H9 (cell line): ENCODE measurements at regions not wholly inside any gene's neighbourhood (a gene's known extent, or its start where the extent isn't known, plus 50 kb on each side); places are given as distances from the start of the nearest gene placed in this dataset.

ENCODE experiments used
- DNase-seq: peaks from one replicate; pipeline ENCODE4 v3.0.0-alpha.2; 2017
- H2AFZ ChIP-seq: one replicate; pipeline ENCODE4 v1.6.1; 2013; ENCODE audit warnings: mild to moderate bottlenecking, low read length, control low read depth, moderate library complexity
- H2AK5ac ChIP-seq: 2 replicates; pipeline ENCODE4 v1.6.1; 2013; ENCODE audit warnings: low read length, control low read depth, mixed read lengths; ENCODE audit not compliant: insufficient read length
- H2BK120ac ChIP-seq: one replicate; pipeline ENCODE4 v1.6.1; 2013; ENCODE audit warnings: low read depth, mild to moderate bottlenecking, low read length, control low read depth, inconsistent platforms; ENCODE audit not compliant: poor library complexity, severe bottlenecking
- H2BK12ac ChIP-seq: 2 replicates; pipeline ENCODE4 v1.6.1; 2013; ENCODE audit warnings: low read length, control low read depth, mixed read lengths, low read depth; ENCODE audit not compliant: insufficient read length
- H2BK15ac ChIP-seq: 2 replicates; pipeline ENCODE4 v1.6.1; 2013; ENCODE audit warnings: low read depth, low read length, control low read depth
- H2BK20ac ChIP-seq: one replicate; pipeline ENCODE4 v1.6.1; 2013; ENCODE audit warnings: low read depth, mild to moderate bottlenecking, low read length, control low read depth, inconsistent platforms; ENCODE audit not compliant: poor library complexity, severe bottlenecking
- H2BK5ac ChIP-seq: 2 replicates; pipeline ENCODE4 v1.6.1; 2013; ENCODE audit warnings: low read length, control low read depth, mixed read lengths; ENCODE audit not compliant: insufficient read length
- H3K14ac ChIP-seq: 2 replicates; pipeline ENCODE4 v1.6.1; 2013; ENCODE audit warnings: low read length, control low read depth; ENCODE audit not compliant: insufficient read depth
- H3K18ac ChIP-seq: 2 replicates; pipeline ENCODE4 v1.6.1; 2013; ENCODE audit warnings: low read depth, mild to moderate bottlenecking, mixed read lengths, low read length, control low read depth; ENCODE audit not compliant: insufficient read length
- H3K23ac ChIP-seq: 2 replicates; pipeline ENCODE4 v1.6.1; 2013; ENCODE audit warnings: low read length, control low read depth, mixed read lengths, low read depth; ENCODE audit not compliant: insufficient read length
- H3K23me2 ChIP-seq: 2 replicates; pipeline ENCODE4 v1.6.1; 2013; ENCODE audit warnings: low read depth, mild to moderate bottlenecking, mixed read lengths, low read length, control low read depth; ENCODE audit not compliant: insufficient read length, poor library complexity, severe bottlenecking
- H3K27ac ChIP-seq: 2 replicates; pipeline ENCODE4 v1.5.1; 2013; ENCODE audit warnings: low read length, control low read depth, mixed read lengths, low read depth; ENCODE audit not compliant: insufficient read length
- H3K27me3 ChIP-seq: 2 replicates; pipeline ENCODE4 v1.6.1; 2013; ENCODE audit warnings: low read length, control low read depth, inconsistent platforms; ENCODE audit not compliant: insufficient read depth
- H3K4ac ChIP-seq: 2 replicates; pipeline ENCODE4 v1.6.1; 2013; ENCODE audit warnings: low read depth, mild to moderate bottlenecking, control low read depth, inconsistent platforms, low read length, moderate library complexity
- H3K4me1 ChIP-seq: 2 replicates; pipeline ENCODE4 v1.6.1; 2013; ENCODE audit warnings: low read length, control low read depth, inconsistent platforms; ENCODE audit not compliant: insufficient read depth
- H3K4me2 ChIP-seq: 2 replicates; pipeline ENCODE4 v1.6.1; 2013; ENCODE audit warnings: low read length, control low read depth, mixed read lengths; ENCODE audit not compliant: insufficient read length, insufficient read depth
- H3K56ac ChIP-seq: 2 replicates; pipeline ENCODE4 v1.6.1; 2013; ENCODE audit warnings: low read depth, mild to moderate bottlenecking, mixed read lengths, low read length, control low read depth; ENCODE audit not compliant: insufficient read length
- H3K79me1 ChIP-seq: 2 replicates; pipeline ENCODE4 v1.6.1; 2013; ENCODE audit warnings: low read depth, mild to moderate bottlenecking, moderate library complexity, low read length, control low read depth, inconsistent platforms; ENCODE audit not compliant: insufficient read depth, poor library complexity, severe bottlenecking
- H3K79me2 ChIP-seq: 2 replicates; pipeline ENCODE4 v1.6.1; 2013; ENCODE audit warnings: low read length, control low read depth, inconsistent platforms; ENCODE audit not compliant: insufficient read depth
- H3K9ac ChIP-seq: 2 replicates; pipeline ENCODE4 v1.6.1; 2013; ENCODE audit warnings: low read length, control low read depth, mixed read lengths; ENCODE audit not compliant: insufficient read length; ENCODE audit errors: extremely low read depth
- H3K9me3 ChIP-seq: one replicate; pipeline ENCODE4 v1.6.1; 2013; ENCODE audit warnings: low read depth, low read length, inconsistent platforms; ENCODE audit not compliant: control insufficient read depth
- H3T11ph ChIP-seq: one replicate; pipeline ENCODE4 v1.6.1; 2013; ENCODE audit warnings: mild to moderate bottlenecking, low read length, control low read depth, inconsistent platforms
- H4K20me1 ChIP-seq: one replicate; pipeline ENCODE4 v1.6.1; 2013; ENCODE audit not compliant: control insufficient read depth, insufficient read length, insufficient read depth
- H4K5ac ChIP-seq: 2 replicates; pipeline ENCODE4 v1.6.1; 2013; ENCODE audit warnings: low read depth, mild to moderate bottlenecking, mixed read lengths, low read length, control low read depth; ENCODE audit not compliant: insufficient read length
- H4K8ac ChIP-seq: replicated peaks from 2 replicates; pipeline ENCODE4 v1.6.1; 2013; ENCODE audit warnings: low read length, control low read depth, mixed read lengths, low read depth; ENCODE audit not compliant: insufficient read length
- H4K91ac ChIP-seq: 2 replicates; pipeline ENCODE4 v1.6.1; 2013; ENCODE audit warnings: low read depth, mild to moderate bottlenecking, moderate library complexity, mixed read lengths, low read length, control low read depth; ENCODE audit not compliant: insufficient read length
- H3K27ac Mint-ChIP-seq, 3 experiments: 2 replicates in 2 of 3; 3 replicates in 1 of 3; pipeline ENCODE4 v1.8.0; 2020 to 2021; ENCODE audit warnings: mixed read lengths in 3 of 3, mild to moderate bottlenecking in 1 of 3, moderate library complexity in 1 of 3
- H3K27me3 Mint-ChIP-seq: 2 replicates; pipeline ENCODE4 v1.8.0; 2021; ENCODE audit warnings: low read depth, mild to moderate bottlenecking, moderate library complexity, mixed read lengths
- H3K36me3 Mint-ChIP-seq, 3 experiments: 2 replicates in 2 of 3; 3 replicates in 1 of 3; pipeline ENCODE4 v1.8.0; 2020 to 2021; ENCODE audit warnings: low read depth in 3 of 3, mixed read lengths in 3 of 3; ENCODE audit not compliant: insufficient read depth in 1 of 3
- H3K4me1 Mint-ChIP-seq, 2 experiments: 2 replicates each; pipeline ENCODE4 v1.8.0; 2020; ENCODE audit warnings: mixed read lengths in 2 of 2
- H3K4me3 Mint-ChIP-seq, 2 experiments: 2 replicates in 1 of 2; 3 replicates in 1 of 2; pipeline ENCODE4 v1.8.0; 2020 to 2021; ENCODE audit warnings: mild to moderate bottlenecking in 2 of 2, mixed read lengths in 2 of 2, moderate library complexity in 1 of 2
- H3K9me3 Mint-ChIP-seq, 2 experiments: 2 replicates in 1 of 2; 3 replicates in 1 of 2; pipeline ENCODE4 v1.8.0; 2020; ENCODE audit warnings: mild to moderate bottlenecking in 2 of 2, mixed read lengths in 2 of 2, moderate library complexity in 1 of 2
- WGBS: extraction: QIAGEN DNeasy Blood & Tissue Kit; methylation state at CpG from one replicate; pipeline ENCODE4 v1.1.7; 2013; ENCODE audit warnings: missing lambda C conversion rate, low lambda C conversion rate, mixed read lengths; ENCODE audit not compliant: insufficient read length; ENCODE audit errors: extremely low coverage; 5-methylcytosine and 5-hydroxymethylcytosine counted together
- TF ChIP-seq, protein P1 (sequence below): fragments of 200-600 bp; sonication (generic); conservative IDR thresholded peaks from 3 replicates; pipeline ENCODE4 v1.8.0; 2021; ENCODE audit warnings: antibody characterized with exemption, mild to moderate bottlenecking

DNA sequence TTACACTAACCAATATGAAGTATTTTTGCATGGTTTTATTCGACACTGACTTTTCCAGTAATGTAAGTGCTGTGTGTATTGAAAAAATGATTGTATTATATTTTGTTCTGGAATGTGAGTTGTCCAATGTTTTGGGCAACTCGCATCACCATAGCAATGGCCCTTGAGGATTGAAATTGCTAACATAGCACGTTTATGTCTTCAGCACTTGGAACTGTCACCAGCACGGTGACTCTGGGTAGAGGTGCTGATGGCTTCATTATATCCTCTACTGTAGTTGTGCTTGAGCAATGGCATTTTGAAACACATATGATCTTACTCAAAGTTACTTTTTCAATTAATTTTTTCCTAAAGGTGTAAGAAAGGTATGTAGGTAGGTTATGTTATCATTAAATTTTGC, 271.5 kb downstream of the ACTR3 start:
- no peak overlapping the region for H4K91ac ChIP-seq
- H3K23ac ChIP-seq, result no peak overlapping the region
- H3K9ac ChIP-seq, result no peak overlapping the region
- H3K9me3 ChIP-seq, result no peaks in the 10 kb centered on the region
- no peaks in the 10 kb centered on the region for H3K27me3 Mint-ChIP-seq
- H3K27ac ChIP-seq, result no peak overlapping the region
- H3K4me1 ChIP-seq, result no peaks in the 10 kb centered on the region
- H2BK20ac ChIP-seq, result no peak overlapping the region
- no peaks in the 10 kb centered on the region for H3K79me2 ChIP-seq
- H3K4me3 Mint-ChIP-seq, result no peak overlapping the region
- no peak overlapping the region for H2BK120ac ChIP-seq
- no peaks in the 10 kb centered on the region for H3K23me2 ChIP-seq
- peaks cover 4 to 7% of the 10 kb centered on the region in 2 experiments; a peak in 3 of 5 replicates for H3K9me3 Mint-ChIP-seq
- H3K36me3 Mint-ChIP-seq, result peaks cover 0 to 9% (median 2%) of the 10 kb centered on the region in 3 experiments; a peak in 3 of 7 replicates
- no peak overlapping the region for H4K5ac ChIP-seq
- TF ChIP-seq, protein P1, sequence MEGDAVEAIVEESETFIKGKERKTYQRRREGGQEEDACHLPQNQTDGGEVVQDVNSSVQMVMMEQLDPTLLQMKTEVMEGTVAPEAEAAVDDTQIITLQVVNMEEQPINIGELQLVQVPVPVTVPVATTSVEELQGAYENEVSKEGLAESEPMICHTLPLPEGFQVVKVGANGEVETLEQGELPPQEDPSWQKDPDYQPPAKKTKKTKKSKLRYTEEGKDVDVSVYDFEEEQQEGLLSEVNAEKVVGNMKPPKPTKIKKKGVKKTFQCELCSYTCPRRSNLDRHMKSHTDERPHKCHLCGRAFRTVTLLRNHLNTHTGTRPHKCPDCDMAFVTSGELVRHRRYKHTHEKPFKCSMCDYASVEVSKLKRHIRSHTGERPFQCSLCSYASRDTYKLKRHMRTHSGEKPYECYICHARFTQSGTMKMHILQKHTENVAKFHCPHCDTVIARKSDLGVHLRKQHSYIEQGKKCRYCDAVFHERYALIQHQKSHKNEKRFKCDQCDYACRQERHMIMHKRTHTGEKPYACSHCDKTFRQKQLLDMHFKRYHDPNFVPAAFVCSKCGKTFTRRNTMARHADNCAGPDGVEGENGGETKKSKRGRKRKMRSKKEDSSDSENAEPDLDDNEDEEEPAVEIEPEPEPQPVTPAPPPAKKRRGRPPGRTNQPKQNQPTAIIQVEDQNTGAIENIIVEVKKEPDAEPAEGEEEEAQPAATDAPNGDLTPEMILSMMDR, result no peak
- H3T11ph ChIP-seq, result no peak overlapping the region
- no peak overlapping the region for H2BK15ac ChIP-seq
- no peak overlapping the region for H3K4ac ChIP-seq
- no peak overlapping the region for H2BK5ac ChIP-seq
- no peak overlapping the region for H3K4me2 ChIP-seq
- H3K27me3 ChIP-seq, result no peaks in the 10 kb centered on the region
- H3K14ac ChIP-seq, result no peak overlapping the region
- H4K8ac ChIP-seq, result no peak overlapping the region
- no peaks in the 10 kb centered on the region for H3K4me1 Mint-ChIP-seq
- no CpG with 5 or more reads among the region's 4 CpGs for WGBS
- no peak overlapping the region for H3K56ac ChIP-seq
- H4K20me1 ChIP-seq, result no peaks in the 10 kb centered on the region
- H2BK12ac ChIP-seq, result no peak overlapping the region
- H2AK5ac ChIP-seq, result no peak overlapping the region
- no peak overlapping the region for H2AFZ ChIP-seq
- H3K27ac Mint-ChIP-seq, result no peak overlapping the region
- H3K18ac ChIP-seq, result no peak overlapping the region
- no peak for DNase-seq
- no peaks in the 10 kb centered on the region for H3K79me1 ChIP-seq
